ENCODE measurements at regions not wholly inside any gene's neighbourhood (a gene's known extent, or its start where the extent isn't known, plus 50 kb on each side); places are given as distances from the start of the nearest gene placed in this dataset.
A peak's percentile ranks its signal among the peaks of the same experiment; 100 is the strongest.

- POLR2A ChIA-PET, result no interaction called here
- H3K27me3 ChIP-seq (ENCODE audit: insufficient read depth, low read length), result no peaks in the 10 kb centered on the region
- CTCF ChIA-PET, result no interaction called here
- peaks cover 0 to 3% of the 10 kb centered on the region in 2 experiments; a peak in 1 of 4 replicates for H3K9me3 ChIP-seq (ENCODE audit: control insufficient read depth in 1 of 2, insufficient read depth in 1 of 2, low read depth in 1 of 2, low read length in 2 of 2)
- H3K27ac ChIP-seq (ENCODE audit: low read depth, low read length), result no peak overlapping the region
- no peak overlapping the region for H2AFZ ChIP-seq (ENCODE audit: low read depth, low read length, poor library complexity, severe bottlenecking)
- peaks cover 0 to 25% of the 10 kb centered on the region in 2 experiments; a peak in 2 of 4 replicates for H3K4me1 ChIP-seq (ENCODE audit: control insufficient read depth in 1 of 2, insufficient read depth in 2 of 2, low read length in 2 of 2)
- ATAC-seq (no peak), DNase-seq (ENCODE audit: low read depth, low spot score) (peak; percentile 28)
- no peak for TF ChIP-seq REST (IDR thresholded peaks at IDR 0.05; ENCODE audit: low read depth)
- no peak for TF ChIP-seq EGR1 (IDR thresholded peaks at IDR 0.05; ENCODE audit: low read depth)
- TF ChIP-seq MAX (IDR thresholded peaks at IDR 0.05), result peak; percentile 21; the same call in 1 of the 2 replicates
- peak; percentile 48; the same call in 1 of the 2 replicates for TF ChIP-seq JUND (IDR thresholded peaks at IDR 0.05)
- peak; percentile 51; the same call in 1 of the 2 replicates for TF ChIP-seq CBX3 (IDR thresholded peaks at IDR 0.05; ENCODE audit: low read depth)
- peak; percentile 61 for TF ChIP-seq FOSL1 (IDR thresholded peaks at IDR 0.05; ENCODE audit: low read depth)
- H4K20me1 ChIP-seq (ENCODE audit: insufficient read depth), result no peaks in the 10 kb centered on the region
- BruUV-seq (replicated peaks), result no TSS peak
- RAD21 ChIA-PET (ENCODE audit: low non-redundant PET in 1 of 2, low total read pairs in 2 of 2, uncharacterized antibody in 2 of 2, unreplicated experiment in 2 of 2), result no interaction called here
- H3K9ac ChIP-seq (ENCODE audit: low read length), result no peak overlapping the region
- no peaks in the 10 kb centered on the region for H3K9me2 ChIP-seq (ENCODE audit: insufficient read depth)
- no peaks in the 10 kb centered on the region for H3K79me2 ChIP-seq (ENCODE audit: insufficient read depth, low read length)
- intact Hi-C loops (cut with micrococcal nuclease), result no loop called here
- no peaks in the 10 kb centered on the region for H3K36me3 ChIP-seq (ENCODE audit: control insufficient read depth in 1 of 2, insufficient read depth in 2 of 2, low read length in 2 of 2)
- no peak overlapping the region for H3K4me3 ChIP-seq (replicated peaks in 1 of 2; ENCODE audit: low read depth in 1 of 2, low read length in 2 of 2)
- no peak overlapping the region for H3K4me2 ChIP-seq (ENCODE audit: low read length)
These were observed 318.4 kb downstream of the AASDHPPT start for GRCh38 chr11:106395716-106396349.
